Nephron (organoid): ENCODE measurements at regions not wholly inside any gene's neighbourhood (a gene's known extent, or its start where the extent isn't known, plus 50 kb on each side); places are given as distances from the start of the nearest gene placed in this dataset.

ENCODE experiments used
- H3K27ac Mint-ChIP-seq, 3 experiments: 2 replicates each; pipeline ENCODE4 v1.8.0; 2020; ENCODE audit warnings: mixed read lengths in 3 of 3, mild to moderate bottlenecking in 2 of 3, moderate library complexity in 1 of 3
- H3K27me3 Mint-ChIP-seq: 2 replicates; pipeline ENCODE4 v1.8.0; 2021; ENCODE audit warnings: low read depth, mild to moderate bottlenecking, moderate library complexity, mixed read lengths
- H3K36me3 Mint-ChIP-seq: 2 replicates; pipeline ENCODE4 v1.8.0; 2020; ENCODE audit warnings: low read depth, mixed read lengths
- H3K4me1 Mint-ChIP-seq: 2 replicates; pipeline ENCODE4 v1.8.0; 2020; ENCODE audit warnings: mixed read lengths
- H3K4me3 Mint-ChIP-seq, 3 experiments: 2 replicates each; pipeline ENCODE4 v1.8.0; 2020; ENCODE audit warnings: mild to moderate bottlenecking in 3 of 3, mixed read lengths in 3 of 3, moderate library complexity in 2 of 3
- H3K9me3 Mint-ChIP-seq: 2 replicates; pipeline ENCODE4 v1.8.0; 2020; ENCODE audit warnings: mixed read lengths
- TF ChIP-seq, protein P1 (sequence below), 3 experiments: fragments of 200-600 bp; sonication (generic); IDR thresholded peaks; one replicate each; pipeline ENCODE4 v1.5.0; 2021; ENCODE audit warnings: antibody characterized with exemption in 3 of 3; ENCODE audit not compliant: unreplicated experiment in 3 of 3

DNA sequence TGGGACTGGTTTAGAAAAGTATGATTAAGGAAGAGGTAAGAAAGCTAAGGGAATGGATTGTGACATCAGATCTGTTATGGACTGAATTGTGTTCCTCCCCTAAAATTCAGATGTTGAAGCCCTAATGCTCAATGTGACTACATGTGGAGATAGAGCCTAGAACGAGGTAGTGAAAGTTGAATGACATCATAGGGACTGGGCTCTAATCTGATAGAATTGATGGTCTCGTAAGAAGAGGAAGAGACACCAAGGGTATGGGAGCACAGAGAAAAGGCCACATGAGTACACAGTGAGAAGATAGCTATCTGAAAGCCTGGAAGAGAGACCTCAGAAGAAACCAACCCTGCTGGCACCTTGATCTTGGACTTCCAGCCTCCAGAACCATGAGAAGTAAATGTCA is 178.3 kb downstream of the TRIB2 start:
- Mint-ChIP-seq H3K27ac (no peak overlapping the region), H3K36me3 (peaks cover 10% of the 10 kb centered on the region), H3K27me3 (no peaks in the 10 kb centered on the region), H3K4me3 (no peak overlapping the region), H3K4me1 (peaks cover 23% of the 10 kb centered on the region), H3K9me3 (peaks cover 24% of the 10 kb centered on the region)
- TF ChIP-seq, protein P1, sequence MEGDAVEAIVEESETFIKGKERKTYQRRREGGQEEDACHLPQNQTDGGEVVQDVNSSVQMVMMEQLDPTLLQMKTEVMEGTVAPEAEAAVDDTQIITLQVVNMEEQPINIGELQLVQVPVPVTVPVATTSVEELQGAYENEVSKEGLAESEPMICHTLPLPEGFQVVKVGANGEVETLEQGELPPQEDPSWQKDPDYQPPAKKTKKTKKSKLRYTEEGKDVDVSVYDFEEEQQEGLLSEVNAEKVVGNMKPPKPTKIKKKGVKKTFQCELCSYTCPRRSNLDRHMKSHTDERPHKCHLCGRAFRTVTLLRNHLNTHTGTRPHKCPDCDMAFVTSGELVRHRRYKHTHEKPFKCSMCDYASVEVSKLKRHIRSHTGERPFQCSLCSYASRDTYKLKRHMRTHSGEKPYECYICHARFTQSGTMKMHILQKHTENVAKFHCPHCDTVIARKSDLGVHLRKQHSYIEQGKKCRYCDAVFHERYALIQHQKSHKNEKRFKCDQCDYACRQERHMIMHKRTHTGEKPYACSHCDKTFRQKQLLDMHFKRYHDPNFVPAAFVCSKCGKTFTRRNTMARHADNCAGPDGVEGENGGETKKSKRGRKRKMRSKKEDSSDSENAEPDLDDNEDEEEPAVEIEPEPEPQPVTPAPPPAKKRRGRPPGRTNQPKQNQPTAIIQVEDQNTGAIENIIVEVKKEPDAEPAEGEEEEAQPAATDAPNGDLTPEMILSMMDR (IDR thresholded peaks at IDR 0.05; ENCODE audit: unreplicated experiment in 3 of 3): no peak

DNA sequence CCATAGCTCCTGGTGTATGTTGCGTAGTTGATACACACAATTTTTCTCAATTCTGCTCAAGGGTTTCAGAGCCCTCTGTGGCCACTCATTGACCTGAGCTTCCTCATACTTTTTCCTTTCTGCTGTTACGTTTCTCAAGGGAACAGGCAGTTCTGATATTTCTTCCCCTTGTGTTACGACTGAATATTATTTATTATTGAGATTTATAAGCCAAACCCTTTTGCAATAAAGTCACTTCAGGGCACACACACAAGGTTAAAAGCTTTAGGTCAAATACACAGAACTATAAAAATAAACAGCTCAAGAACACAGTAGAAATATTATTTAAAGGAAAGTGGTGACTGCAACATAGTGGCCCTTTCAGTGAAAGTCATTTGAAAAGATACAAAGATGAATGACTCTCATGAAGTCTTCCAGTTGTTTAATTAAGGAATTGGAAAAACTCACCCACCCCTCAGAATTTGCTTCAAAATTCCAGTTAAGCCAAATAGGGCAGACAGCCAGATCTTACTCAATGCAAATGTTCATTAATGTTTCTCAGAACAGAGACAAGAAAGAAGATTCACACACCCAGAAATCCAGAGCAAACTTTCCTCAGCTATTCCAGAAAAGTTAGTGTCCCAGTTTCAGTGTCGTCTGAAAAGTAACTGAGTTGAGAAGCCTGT is 179.7 kb downstream of the TRIB2 start:
- no peaks in the 10 kb centered on the region for H3K27me3 Mint-ChIP-seq
- H3K9me3 Mint-ChIP-seq: peaks cover 21% of the 10 kb centered on the region
- H3K4me1 Mint-ChIP-seq: peaks cover 9% of the 10 kb centered on the region
- H3K36me3 Mint-ChIP-seq: peaks cover 6% of the 10 kb centered on the region
- TF ChIP-seq, protein P1 (IDR thresholded peaks at IDR 0.05; ENCODE audit: unreplicated experiment in 3 of 3): no peak
- no peak overlapping the region for H3K4me3 Mint-ChIP-seq
- peak overlapping the region; percentile 29 to 44 (median 43) for H3K27ac Mint-ChIP-seq

DNA sequence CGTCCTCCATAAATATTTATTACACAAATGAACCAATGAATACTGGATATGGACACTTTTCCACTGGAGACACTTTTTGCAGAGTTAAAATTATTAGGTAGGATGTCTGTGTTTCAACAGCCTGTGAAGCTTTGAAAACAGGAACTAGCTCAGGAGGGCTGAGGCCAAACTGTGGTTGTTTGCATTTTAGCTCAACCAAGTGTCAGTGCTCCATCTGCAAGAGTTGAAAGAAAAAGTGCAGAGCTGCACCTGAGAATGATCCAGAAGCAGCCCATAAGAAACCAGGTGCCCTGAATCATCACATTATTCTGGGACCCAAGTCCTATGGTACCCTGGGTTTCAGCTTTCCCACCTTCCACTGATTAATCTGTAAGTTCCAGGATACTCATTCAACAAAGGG is 180.4 kb downstream of the TRIB2 start:
- Mint-ChIP-seq H3K27me3 (no peaks in the 10 kb centered on the region), H3K9me3 (peaks cover 15% of the 10 kb centered on the region), H3K36me3 (no peaks in the 10 kb centered on the region), H3K4me1 (peaks cover 9% of the 10 kb centered on the region), H3K4me3 (no peak overlapping the region), H3K27ac (peak overlapping the region in 2 of 3 experiments; percentile 29 to 44)
- TF ChIP-seq, protein P1 (IDR thresholded peaks at IDR 0.05; ENCODE audit: unreplicated experiment in 3 of 3): no peak

DNA sequence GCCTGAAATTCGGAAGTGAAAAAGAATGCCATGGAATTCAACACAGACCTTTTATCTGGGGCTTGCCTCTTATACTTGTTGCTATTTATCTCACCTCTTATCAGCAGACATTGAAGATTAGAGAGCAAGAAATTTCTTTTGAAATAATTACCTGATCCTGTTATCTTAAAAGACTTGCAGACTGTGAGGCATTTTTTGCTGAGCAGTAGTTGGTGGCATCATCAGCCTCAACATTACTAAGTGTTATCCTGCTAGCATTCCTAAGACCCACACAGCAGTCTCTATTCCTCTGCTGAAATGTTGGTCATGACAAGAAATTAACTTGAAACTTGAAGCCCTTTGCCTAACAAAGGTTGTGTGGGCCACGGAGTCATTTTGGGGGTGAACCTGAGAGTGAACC is 186.5 kb downstream of the TRIB2 start:
- Mint-ChIP-seq H3K36me3 (no peaks in the 10 kb centered on the region), H3K9me3 (no peaks in the 10 kb centered on the region), H3K27me3 (no peaks in the 10 kb centered on the region), H3K4me1 (no peaks in the 10 kb centered on the region), H3K4me3 (no peak overlapping the region), H3K27ac (no peak overlapping the region)
- TF ChIP-seq, protein P1 (IDR thresholded peaks at IDR 0.05; ENCODE audit: unreplicated experiment in 3 of 3): no peak

DNA sequence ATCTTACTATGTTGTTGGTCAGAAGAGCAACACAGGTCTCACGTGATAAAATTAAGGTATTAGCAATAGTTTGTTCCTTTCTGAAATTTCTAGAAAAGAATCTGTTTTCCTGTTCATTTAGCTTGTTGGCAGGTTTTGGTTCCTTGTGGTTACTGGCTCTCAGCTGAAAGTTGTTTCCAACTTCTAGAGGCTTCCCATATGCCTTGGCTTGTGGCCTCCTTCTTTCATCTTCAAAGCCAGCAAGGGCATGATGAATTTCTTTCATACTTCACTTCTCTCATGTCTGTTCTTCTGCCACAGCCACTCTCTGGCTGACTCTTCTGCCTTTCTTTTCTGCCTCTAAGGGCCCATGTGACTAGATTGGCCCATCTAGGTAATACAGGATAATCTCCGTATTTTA is 193.7 kb downstream of the TRIB2 start:
- Mint-ChIP-seq H3K4me3 (no peak overlapping the region), H3K9me3 (peaks cover 3% of the 10 kb centered on the region), H3K27ac (no peak overlapping the region), H3K4me1 (no peaks in the 10 kb centered on the region), H3K27me3 (no peaks in the 10 kb centered on the region), H3K36me3 (no peaks in the 10 kb centered on the region)
- TF ChIP-seq, protein P1 (IDR thresholded peaks at IDR 0.05; ENCODE audit: unreplicated experiment in 3 of 3): no peak

DNA sequence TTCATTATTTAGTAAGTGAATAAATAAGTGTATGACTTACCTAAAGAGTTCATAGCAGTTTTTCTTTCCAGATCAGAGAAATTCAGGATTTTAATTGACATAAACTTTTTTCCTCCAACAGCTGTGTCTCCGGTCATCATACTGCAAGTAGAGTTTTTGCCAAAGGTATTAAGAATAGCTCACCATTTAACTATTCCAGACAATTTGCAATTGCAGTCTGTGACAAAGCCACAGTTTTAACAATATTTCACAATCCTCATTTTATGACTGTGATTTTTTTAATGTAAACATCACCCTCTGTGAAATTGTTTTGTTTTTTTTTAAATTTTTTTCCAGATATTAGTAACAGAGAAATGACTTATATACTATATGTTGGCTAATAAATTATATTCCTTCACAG is 199.1 kb downstream of the TRIB2 start:
- Mint-ChIP-seq H3K9me3 (peaks cover under 1% of the 10 kb centered on the region), H3K27ac (no peak overlapping the region), H3K4me3 (no peak overlapping the region), H3K27me3 (no peaks in the 10 kb centered on the region), H3K36me3 (no peaks in the 10 kb centered on the region), H3K4me1 (peaks cover 17% of the 10 kb centered on the region)
- TF ChIP-seq, protein P1 (IDR thresholded peaks at IDR 0.05; ENCODE audit: unreplicated experiment in 3 of 3): no peak
